ENCODE measurements at regions not wholly inside any gene's neighbourhood (a gene's known extent, or its start where the extent isn't known, plus 50 kb on each side); places are given as distances from the start of the nearest gene placed in this dataset.

DNA sequence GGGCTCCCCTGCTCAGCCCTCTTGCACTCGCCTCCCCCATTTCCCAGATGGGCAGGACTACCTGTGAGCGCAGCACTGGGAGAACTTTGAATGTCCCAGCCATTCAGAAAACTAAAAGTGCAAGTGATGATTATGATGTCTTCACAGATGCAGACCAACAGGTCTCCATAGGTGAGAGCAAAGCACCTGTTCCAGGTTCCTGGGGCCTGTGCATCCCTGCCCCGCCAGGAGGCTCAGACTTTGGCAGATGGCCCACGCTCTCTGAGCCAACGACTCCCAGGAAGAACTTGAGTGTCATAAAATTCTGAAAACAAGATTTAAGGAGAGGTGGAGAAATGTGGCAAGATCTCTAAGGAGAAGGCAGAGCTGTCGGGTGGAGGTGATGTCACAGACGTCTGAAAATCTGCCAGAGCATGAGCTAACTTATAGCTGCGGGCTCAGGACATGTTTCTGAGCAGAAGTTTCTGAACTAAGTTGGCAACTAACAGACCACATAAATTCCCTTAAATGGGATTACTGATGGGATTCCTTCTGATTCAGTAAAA is 110.8 kb upstream of the IGF1R start:
- no peak overlapping the region for H3K4me3 ChIP-seq (ENCODE audit: low read depth, low read length)
- DNase-seq (ENCODE audit: low read depth) = no peak

DNA sequence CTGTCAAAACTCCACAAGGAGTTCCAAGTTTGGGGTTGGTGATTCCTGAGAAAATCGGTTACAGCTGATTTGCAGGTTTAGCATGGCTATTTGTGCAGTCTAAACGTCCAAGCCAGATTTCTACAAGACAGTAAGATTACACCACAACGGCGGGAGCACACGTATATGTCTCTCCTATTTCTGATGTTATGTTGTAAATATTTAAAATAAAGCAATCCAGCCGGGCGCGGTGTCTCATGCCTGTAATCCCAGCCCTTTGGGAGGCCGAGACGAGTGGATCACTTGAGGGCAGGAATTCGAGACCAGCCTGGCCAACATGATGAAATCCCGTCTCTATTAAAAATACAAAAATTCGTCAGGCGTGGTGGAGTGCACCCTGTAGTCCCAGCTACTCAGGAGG is 106.8 kb upstream of the IGF1R start:
- TF ChIP-seq, protein P1, sequence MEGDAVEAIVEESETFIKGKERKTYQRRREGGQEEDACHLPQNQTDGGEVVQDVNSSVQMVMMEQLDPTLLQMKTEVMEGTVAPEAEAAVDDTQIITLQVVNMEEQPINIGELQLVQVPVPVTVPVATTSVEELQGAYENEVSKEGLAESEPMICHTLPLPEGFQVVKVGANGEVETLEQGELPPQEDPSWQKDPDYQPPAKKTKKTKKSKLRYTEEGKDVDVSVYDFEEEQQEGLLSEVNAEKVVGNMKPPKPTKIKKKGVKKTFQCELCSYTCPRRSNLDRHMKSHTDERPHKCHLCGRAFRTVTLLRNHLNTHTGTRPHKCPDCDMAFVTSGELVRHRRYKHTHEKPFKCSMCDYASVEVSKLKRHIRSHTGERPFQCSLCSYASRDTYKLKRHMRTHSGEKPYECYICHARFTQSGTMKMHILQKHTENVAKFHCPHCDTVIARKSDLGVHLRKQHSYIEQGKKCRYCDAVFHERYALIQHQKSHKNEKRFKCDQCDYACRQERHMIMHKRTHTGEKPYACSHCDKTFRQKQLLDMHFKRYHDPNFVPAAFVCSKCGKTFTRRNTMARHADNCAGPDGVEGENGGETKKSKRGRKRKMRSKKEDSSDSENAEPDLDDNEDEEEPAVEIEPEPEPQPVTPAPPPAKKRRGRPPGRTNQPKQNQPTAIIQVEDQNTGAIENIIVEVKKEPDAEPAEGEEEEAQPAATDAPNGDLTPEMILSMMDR (IDR thresholded peaks at IDR 0.05; ENCODE audit: insufficient read depth, low read depth, low read length, missing control alignments) = no peak
- DNase-seq (ENCODE audit: low read depth) = no peak
- H3K4me3 ChIP-seq (ENCODE audit: low read depth, low read length) = no peak overlapping the region

More for the DNA sequence above, 110.8 kb upstream of the IGF1R start:
- TF ChIP-seq, protein P1 (IDR thresholded peaks at IDR 0.05; ENCODE audit: insufficient read depth, low read depth, low read length, missing control alignments) = no peak

DNA sequence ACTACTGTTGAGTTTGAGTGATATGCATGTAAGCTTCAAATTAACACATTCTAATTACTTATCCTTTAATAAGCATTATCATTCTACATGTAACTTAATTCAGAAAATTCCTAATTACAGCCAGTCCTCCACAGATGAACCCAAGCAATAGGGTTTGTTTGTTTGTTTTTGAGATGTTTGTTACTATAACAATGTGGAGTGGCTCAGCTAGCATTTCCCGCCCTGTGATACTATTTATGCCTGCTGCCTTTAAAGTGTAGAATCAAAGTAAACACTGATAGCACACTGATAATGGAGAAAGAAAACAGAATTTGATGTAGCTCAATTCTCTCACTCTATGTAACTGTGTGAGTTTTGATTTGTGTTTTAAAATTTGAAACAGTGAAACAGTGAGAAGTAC is 105.1 kb upstream of the IGF1R start:
- DNase-seq (ENCODE audit: low read depth) = no peak
- H3K4me3 ChIP-seq (ENCODE audit: low read depth, low read length) = no peak overlapping the region
- TF ChIP-seq, protein P1 (IDR thresholded peaks at IDR 0.05; ENCODE audit: insufficient read depth, low read depth, low read length, missing control alignments) = no peak

DNA sequence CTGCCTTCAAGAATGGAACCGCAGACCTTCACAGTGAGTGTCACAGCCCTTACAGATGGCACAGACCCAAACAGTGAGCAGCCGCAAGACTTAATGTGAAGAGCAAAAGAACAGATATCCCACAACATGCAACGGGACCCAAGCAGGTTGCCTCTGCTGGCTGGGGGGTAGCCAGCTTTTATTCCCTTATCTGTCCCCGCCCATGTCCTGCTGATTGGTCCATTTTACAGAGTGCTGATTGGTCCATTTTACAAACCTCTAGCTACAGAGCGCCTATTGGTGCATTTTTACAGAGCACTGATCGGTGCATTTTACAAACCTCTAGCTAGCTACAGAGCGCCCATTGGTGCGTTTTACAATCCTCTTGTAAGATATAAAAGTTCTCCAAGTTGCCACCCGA is 102.0 kb upstream of the IGF1R start:
- DNase-seq (ENCODE audit: low read depth) = no peak
- TF ChIP-seq, protein P1 (IDR thresholded peaks at IDR 0.05; ENCODE audit: insufficient read depth, low read depth, low read length, missing control alignments) = no peak
- no peak overlapping the region for H3K4me3 ChIP-seq (ENCODE audit: low read depth, low read length)

DNA sequence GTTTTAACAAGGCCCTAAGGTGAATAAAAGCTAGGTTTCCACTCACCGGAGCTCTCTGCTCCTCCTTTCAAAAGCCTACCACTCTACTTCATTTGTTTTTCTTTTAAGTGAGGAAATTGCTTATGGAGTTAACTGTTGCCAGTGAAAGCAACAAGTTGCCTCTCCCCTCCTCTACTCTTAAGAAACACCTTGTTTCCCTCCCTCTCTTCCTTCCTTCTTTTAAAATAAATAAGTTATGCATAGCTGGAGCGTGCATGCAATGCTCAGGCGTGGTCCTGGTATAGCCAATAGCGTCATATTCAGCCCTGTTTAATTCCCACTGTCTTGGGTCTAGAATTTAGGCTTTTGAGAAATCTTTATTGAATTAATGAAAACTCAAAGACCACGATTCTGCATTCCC is 101.1 kb upstream of the IGF1R start:
- no peak for DNase-seq (ENCODE audit: low read depth)
- TF ChIP-seq, protein P1 (IDR thresholded peaks at IDR 0.05; ENCODE audit: insufficient read depth, low read depth, low read length, missing control alignments) = no peak
- H3K4me3 ChIP-seq (ENCODE audit: low read depth, low read length) = no peak overlapping the region

DNA sequence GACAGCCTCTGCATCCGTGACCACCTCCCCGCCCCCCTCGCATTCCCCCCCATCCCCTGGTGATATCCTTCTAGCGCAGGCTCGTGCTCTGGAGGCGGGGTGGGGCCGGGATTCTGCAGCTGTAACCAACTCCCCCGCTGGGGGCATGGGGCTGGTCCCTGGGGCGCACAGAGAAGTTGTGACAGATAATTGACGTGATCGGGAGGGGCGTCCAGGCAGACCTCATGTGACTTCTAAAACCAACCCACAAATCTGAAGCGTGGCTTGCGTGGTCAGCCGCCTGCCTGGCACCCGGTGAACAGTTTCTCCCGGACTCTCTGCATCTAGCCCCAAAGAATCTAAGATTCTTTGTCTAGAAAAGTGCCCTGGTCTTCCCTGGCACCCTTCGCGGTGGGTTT is 100.6 kb upstream of the IGF1R start:
- no peak overlapping the region for H3K4me3 ChIP-seq (ENCODE audit: low read depth, low read length)
- TF ChIP-seq, protein P1 (IDR thresholded peaks at IDR 0.05; ENCODE audit: insufficient read depth, low read depth, low read length, missing control alignments) = no peak
- no peak for DNase-seq (ENCODE audit: low read depth)
